H9 (cell line): ENCODE measurements at regions not wholly inside any gene's neighbourhood (a gene's known extent, or its start where the extent isn't known, plus 50 kb on each side); places are given as distances from the start of the nearest gene placed in this dataset.

ENCODE experiments used
- DNase-seq: peaks from one replicate; pipeline ENCODE4 v3.0.0-alpha.2; 2017
- H2AFZ ChIP-seq: one replicate; pipeline ENCODE4 v1.6.1; 2013; ENCODE audit warnings: mild to moderate bottlenecking, low read length, control low read depth, moderate library complexity
- H2AK5ac ChIP-seq: 2 replicates; pipeline ENCODE4 v1.6.1; 2013; ENCODE audit warnings: low read length, control low read depth, mixed read lengths; ENCODE audit not compliant: insufficient read length
- H2BK120ac ChIP-seq: one replicate; pipeline ENCODE4 v1.6.1; 2013; ENCODE audit warnings: low read depth, mild to moderate bottlenecking, low read length, control low read depth, inconsistent platforms; ENCODE audit not compliant: poor library complexity, severe bottlenecking
- H2BK12ac ChIP-seq: 2 replicates; pipeline ENCODE4 v1.6.1; 2013; ENCODE audit warnings: low read length, control low read depth, mixed read lengths, low read depth; ENCODE audit not compliant: insufficient read length
- H2BK15ac ChIP-seq: 2 replicates; pipeline ENCODE4 v1.6.1; 2013; ENCODE audit warnings: low read depth, low read length, control low read depth
- H2BK20ac ChIP-seq: one replicate; pipeline ENCODE4 v1.6.1; 2013; ENCODE audit warnings: low read depth, mild to moderate bottlenecking, low read length, control low read depth, inconsistent platforms; ENCODE audit not compliant: poor library complexity, severe bottlenecking
- H2BK5ac ChIP-seq: 2 replicates; pipeline ENCODE4 v1.6.1; 2013; ENCODE audit warnings: low read length, control low read depth, mixed read lengths; ENCODE audit not compliant: insufficient read length
- H3K14ac ChIP-seq: 2 replicates; pipeline ENCODE4 v1.6.1; 2013; ENCODE audit warnings: low read length, control low read depth; ENCODE audit not compliant: insufficient read depth
- H3K18ac ChIP-seq: 2 replicates; pipeline ENCODE4 v1.6.1; 2013; ENCODE audit warnings: low read depth, mild to moderate bottlenecking, mixed read lengths, low read length, control low read depth; ENCODE audit not compliant: insufficient read length
- H3K23ac ChIP-seq: 2 replicates; pipeline ENCODE4 v1.6.1; 2013; ENCODE audit warnings: low read length, control low read depth, mixed read lengths, low read depth; ENCODE audit not compliant: insufficient read length
- H3K23me2 ChIP-seq: 2 replicates; pipeline ENCODE4 v1.6.1; 2013; ENCODE audit warnings: low read depth, mild to moderate bottlenecking, mixed read lengths, low read length, control low read depth; ENCODE audit not compliant: insufficient read length, poor library complexity, severe bottlenecking
- H3K27ac ChIP-seq: 2 replicates; pipeline ENCODE4 v1.5.1; 2013; ENCODE audit warnings: low read length, control low read depth, mixed read lengths, low read depth; ENCODE audit not compliant: insufficient read length
- H3K27me3 ChIP-seq: 2 replicates; pipeline ENCODE4 v1.6.1; 2013; ENCODE audit warnings: low read length, control low read depth, inconsistent platforms; ENCODE audit not compliant: insufficient read depth
- H3K4ac ChIP-seq: 2 replicates; pipeline ENCODE4 v1.6.1; 2013; ENCODE audit warnings: low read depth, mild to moderate bottlenecking, control low read depth, inconsistent platforms, low read length, moderate library complexity
- H3K4me1 ChIP-seq: 2 replicates; pipeline ENCODE4 v1.6.1; 2013; ENCODE audit warnings: low read length, control low read depth, inconsistent platforms; ENCODE audit not compliant: insufficient read depth
- H3K4me2 ChIP-seq: 2 replicates; pipeline ENCODE4 v1.6.1; 2013; ENCODE audit warnings: low read length, control low read depth, mixed read lengths; ENCODE audit not compliant: insufficient read length, insufficient read depth
- H3K56ac ChIP-seq: 2 replicates; pipeline ENCODE4 v1.6.1; 2013; ENCODE audit warnings: low read depth, mild to moderate bottlenecking, mixed read lengths, low read length, control low read depth; ENCODE audit not compliant: insufficient read length
- H3K79me1 ChIP-seq: 2 replicates; pipeline ENCODE4 v1.6.1; 2013; ENCODE audit warnings: low read depth, mild to moderate bottlenecking, moderate library complexity, low read length, control low read depth, inconsistent platforms; ENCODE audit not compliant: insufficient read depth, poor library complexity, severe bottlenecking
- H3K79me2 ChIP-seq: 2 replicates; pipeline ENCODE4 v1.6.1; 2013; ENCODE audit warnings: low read length, control low read depth, inconsistent platforms; ENCODE audit not compliant: insufficient read depth
- H3K9ac ChIP-seq: 2 replicates; pipeline ENCODE4 v1.6.1; 2013; ENCODE audit warnings: low read length, control low read depth, mixed read lengths; ENCODE audit not compliant: insufficient read length; ENCODE audit errors: extremely low read depth
- H3K9me3 ChIP-seq: one replicate; pipeline ENCODE4 v1.6.1; 2013; ENCODE audit warnings: low read depth, low read length, inconsistent platforms; ENCODE audit not compliant: control insufficient read depth
- H3T11ph ChIP-seq: one replicate; pipeline ENCODE4 v1.6.1; 2013; ENCODE audit warnings: mild to moderate bottlenecking, low read length, control low read depth, inconsistent platforms
- H4K20me1 ChIP-seq: one replicate; pipeline ENCODE4 v1.6.1; 2013; ENCODE audit not compliant: control insufficient read depth, insufficient read length, insufficient read depth
- H4K5ac ChIP-seq: 2 replicates; pipeline ENCODE4 v1.6.1; 2013; ENCODE audit warnings: low read depth, mild to moderate bottlenecking, mixed read lengths, low read length, control low read depth; ENCODE audit not compliant: insufficient read length
- H4K8ac ChIP-seq: replicated peaks from 2 replicates; pipeline ENCODE4 v1.6.1; 2013; ENCODE audit warnings: low read length, control low read depth, mixed read lengths, low read depth; ENCODE audit not compliant: insufficient read length
- H4K91ac ChIP-seq: 2 replicates; pipeline ENCODE4 v1.6.1; 2013; ENCODE audit warnings: low read depth, mild to moderate bottlenecking, moderate library complexity, mixed read lengths, low read length, control low read depth; ENCODE audit not compliant: insufficient read length
- H3K27ac Mint-ChIP-seq, 3 experiments: 2 replicates in 2 of 3; 3 replicates in 1 of 3; pipeline ENCODE4 v1.8.0; 2020 to 2021; ENCODE audit warnings: mixed read lengths in 3 of 3, mild to moderate bottlenecking in 1 of 3, moderate library complexity in 1 of 3
- H3K27me3 Mint-ChIP-seq: 2 replicates; pipeline ENCODE4 v1.8.0; 2021; ENCODE audit warnings: low read depth, mild to moderate bottlenecking, moderate library complexity, mixed read lengths
- H3K36me3 Mint-ChIP-seq, 3 experiments: 2 replicates in 2 of 3; 3 replicates in 1 of 3; pipeline ENCODE4 v1.8.0; 2020 to 2021; ENCODE audit warnings: low read depth in 3 of 3, mixed read lengths in 3 of 3; ENCODE audit not compliant: insufficient read depth in 1 of 3
- H3K4me1 Mint-ChIP-seq, 2 experiments: 2 replicates each; pipeline ENCODE4 v1.8.0; 2020; ENCODE audit warnings: mixed read lengths in 2 of 2
- H3K4me3 Mint-ChIP-seq, 2 experiments: 2 replicates in 1 of 2; 3 replicates in 1 of 2; pipeline ENCODE4 v1.8.0; 2020 to 2021; ENCODE audit warnings: mild to moderate bottlenecking in 2 of 2, mixed read lengths in 2 of 2, moderate library complexity in 1 of 2
- H3K9me3 Mint-ChIP-seq, 2 experiments: 2 replicates in 1 of 2; 3 replicates in 1 of 2; pipeline ENCODE4 v1.8.0; 2020; ENCODE audit warnings: mild to moderate bottlenecking in 2 of 2, mixed read lengths in 2 of 2, moderate library complexity in 1 of 2
- CTCF ChIP-seq: fragments of 200-600 bp; sonication (generic); conservative IDR thresholded peaks from 3 replicates; pipeline ENCODE4 v1.8.0; 2021; ENCODE audit warnings: antibody characterized with exemption, mild to moderate bottlenecking
- WGBS: extraction: QIAGEN DNeasy Blood & Tissue Kit; methylation state at CpG from one replicate; pipeline ENCODE4 v1.1.7; 2013; ENCODE audit warnings: missing lambda C conversion rate, low lambda C conversion rate, mixed read lengths; ENCODE audit not compliant: insufficient read length; ENCODE audit errors: extremely low coverage; 5-methylcytosine and 5-hydroxymethylcytosine counted together

- Histone ChIP-seq H3K79me2 (no peaks in the 10 kb centered on the region), H4K91ac (no peak overlapping the region), H3K27ac (no peak overlapping the region), H2AK5ac (no peak overlapping the region), H2BK120ac (no peak overlapping the region), H2BK5ac (no peak overlapping the region), H3K4ac (no peak overlapping the region), H3K4me1 (peaks cover 4% of the 10 kb centered on the region; the same call in 1 of the 2 replicates), H3K27me3 (no peaks in the 10 kb centered on the region), H2BK12ac (no peak overlapping the region), H3K14ac (no peak overlapping the region), H3K23me2 (no peaks in the 10 kb centered on the region), H3K79me1 (no peaks in the 10 kb centered on the region), H3K23ac (no peak overlapping the region), H4K20me1 (no peaks in the 10 kb centered on the region), H3K9me3 (no peaks in the 10 kb centered on the region), H2BK20ac (no peak overlapping the region), H2AFZ (no peak overlapping the region), H3K9ac (no peak overlapping the region), H4K8ac (no peak overlapping the region), H2BK15ac (no peak overlapping the region; the same call in 1 of the 2 replicates), H3K56ac (no peak overlapping the region), H3K4me2 (no peak overlapping the region), H3T11ph (no peak overlapping the region), H3K18ac (no peak overlapping the region), H4K5ac (no peak overlapping the region)
- peaks cover 13 to 18% of the 10 kb centered on the region in 2 experiments for H3K9me3 Mint-ChIP-seq
- no peak for DNase-seq
- peak overlapping the region in 2 of 3 experiments; percentile 49 to 50; a peak in 2 of 7 replicates for H3K27ac Mint-ChIP-seq
- H3K27me3 Mint-ChIP-seq: peaks cover 1% of the 10 kb centered on the region; the same call in 1 of the 2 replicates
- peaks cover 11 to 19% (median 11%) of the 10 kb centered on the region in 3 experiments; a peak in 6 of 7 replicates for H3K36me3 Mint-ChIP-seq
- TF ChIP-seq CTCF: no peak
- no CpG with 5 or more reads among the region's 14 CpGs for WGBS
- peaks cover 15 to 20% of the 10 kb centered on the region in 2 experiments for H3K4me1 Mint-ChIP-seq
- H3K4me3 Mint-ChIP-seq: no peak overlapping the region
Measured at GRCh38 chr6:21323577-21323976, 270.0 kb upstream of the SOX4 start.
